Neuronal stem cell (in vitro differentiated cells): ENCODE measurements at regions not wholly inside any gene's neighbourhood (a gene's known extent, or its start where the extent isn't known, plus 50 kb on each side); places are given as distances from the start of the nearest gene placed in this dataset.

Source experiments
- DNase-seq: peaks from one replicate; pipeline ENCODE4 v3.0.0-alpha.2; 2013; ENCODE audit warnings: low spot score
- H2AFZ ChIP-seq: one replicate; pipeline ENCODE4 v1.6.1; 2013; ENCODE audit warnings: mild to moderate bottlenecking, low read length, inconsistent platforms
- H2AK5ac ChIP-seq: 2 replicates; pipeline ENCODE4 v1.6.1; 2013; ENCODE audit warnings: low read depth, mild to moderate bottlenecking, inconsistent platforms, low read length, moderate library complexity, mixed read lengths
- H2BK120ac ChIP-seq: 2 replicates; pipeline ENCODE4 v1.6.1; 2013; ENCODE audit warnings: low read depth, mild to moderate bottlenecking, inconsistent platforms, low read length, moderate library complexity, mixed read lengths
- H2BK12ac ChIP-seq: one replicate; pipeline ENCODE4 v1.6.1; 2013; ENCODE audit warnings: low read length, inconsistent platforms
- H2BK15ac ChIP-seq: 2 replicates; pipeline ENCODE4 v1.6.1; 2013; ENCODE audit warnings: mild to moderate bottlenecking, low read length, inconsistent platforms, mixed read lengths
- H2BK5ac ChIP-seq: one replicate; pipeline ENCODE4 v1.6.1; 2013; ENCODE audit warnings: inconsistent platforms, mild to moderate bottlenecking, low read length, moderate library complexity
- H3K14ac ChIP-seq: one replicate; pipeline ENCODE4 v1.6.1; 2013; ENCODE audit warnings: low read length, inconsistent platforms
- H3K18ac ChIP-seq: 2 replicates; pipeline ENCODE4 v1.6.1; 2013; ENCODE audit warnings: low read length, inconsistent platforms
- H3K23ac ChIP-seq: 2 replicates; pipeline ENCODE4 v1.6.1; 2013; ENCODE audit warnings: low read depth, mild to moderate bottlenecking, mixed read lengths, low read length, inconsistent platforms; ENCODE audit not compliant: poor library complexity
- H3K27ac ChIP-seq: replicated peaks from 3 replicates; pipeline ENCODE4 v1.5.1; 2013; ENCODE audit warnings: low read length, inconsistent platforms
- H3K27me3 ChIP-seq, 3 experiments: 2 replicates each; pipeline ENCODE4 v1.6.1; 2013; ENCODE audit warnings: low read length in 3 of 3, mild to moderate bottlenecking in 2 of 3, inconsistent platforms in 1 of 3, low read depth in 1 of 3, mixed read lengths in 1 of 3, moderate library complexity in 1 of 3; ENCODE audit not compliant: control insufficient read depth in 3 of 3, insufficient read depth in 3 of 3
- H3K36me3 ChIP-seq, 2 donors: replicated peaks in 1 of 2; 2 replicates each; pipeline ENCODE4 v1.6.1; 2013; ENCODE audit warnings: low read length in 2 of 2; ENCODE audit not compliant: control insufficient read depth in 2 of 2, insufficient read depth in 2 of 2
- H3K4ac ChIP-seq: 2 replicates; pipeline ENCODE4 v1.6.1; 2013; ENCODE audit warnings: inconsistent platforms, mild to moderate bottlenecking, low read length, moderate library complexity
- H3K4me1 ChIP-seq, 2 donors: 1 replicate in 1 of 2; 2 replicates in 1 of 2; pipeline ENCODE4 v1.6.1; 2013; ENCODE audit warnings: low read length in 2 of 2, low read depth in 1 of 2; ENCODE audit not compliant: control insufficient read depth in 2 of 2, insufficient read depth in 1 of 2
- H3K4me2 ChIP-seq: one replicate; pipeline ENCODE4 v1.6.1; 2013; ENCODE audit warnings: mild to moderate bottlenecking, low read length, inconsistent platforms; ENCODE audit not compliant: insufficient read depth, poor library complexity, severe bottlenecking
- H3K4me3 ChIP-seq, 2 donors: 2 replicates each; pipeline ENCODE4 v1.5.1; 2013; ENCODE audit warnings: low read length in 2 of 2, mild to moderate bottlenecking in 2 of 2, inconsistent platforms in 1 of 2, moderate library complexity in 1 of 2
- H3K79me1 ChIP-seq: one replicate; pipeline ENCODE4 v1.6.1; 2013; ENCODE audit warnings: low read depth, mild to moderate bottlenecking, inconsistent platforms, low read length, moderate library complexity
- H3K9ac ChIP-seq: one replicate; pipeline ENCODE4 v1.6.1; 2013; ENCODE audit warnings: mild to moderate bottlenecking, low read depth, low read length, inconsistent platforms; ENCODE audit not compliant: poor library complexity
- H3K9me3 ChIP-seq, 2 donors: replicated peaks in 1 of 2; 2 replicates each; pipeline versions ENCODE3 to v1.6.1; 2013; ENCODE audit warnings: low read length in 2 of 2, mild to moderate bottlenecking in 2 of 2, inconsistent platforms in 1 of 2, low read depth in 1 of 2, mixed read lengths in 1 of 2, moderate library complexity in 1 of 2; ENCODE audit not compliant: control insufficient read depth in 2 of 2, insufficient read depth in 1 of 2
- H4K8ac ChIP-seq: one replicate; pipeline ENCODE4 v1.6.1; 2013; ENCODE audit warnings: low read depth, mild to moderate bottlenecking, inconsistent platforms, low read length, moderate library complexity
- H4K91ac ChIP-seq: one replicate; pipeline ENCODE4 v1.6.1; 2013; ENCODE audit warnings: low read length, low read depth, mild to moderate bottlenecking, inconsistent platforms; ENCODE audit not compliant: poor library complexity
- WGBS, 2 donors: extraction: QIAGEN DNeasy Blood & Tissue Kit; methylation state at CpG; one replicate each; pipeline ENCODE4 v1.1.7; 2013; ENCODE audit warnings: missing lambda C conversion rate in 2 of 2, mixed read lengths in 1 of 2; ENCODE audit not compliant: insufficient read length in 2 of 2, insufficient replicate concordance in 1 of 2; ENCODE audit errors: extremely low coverage in 2 of 2; 5-methylcytosine and 5-hydroxymethylcytosine counted together

DNA sequence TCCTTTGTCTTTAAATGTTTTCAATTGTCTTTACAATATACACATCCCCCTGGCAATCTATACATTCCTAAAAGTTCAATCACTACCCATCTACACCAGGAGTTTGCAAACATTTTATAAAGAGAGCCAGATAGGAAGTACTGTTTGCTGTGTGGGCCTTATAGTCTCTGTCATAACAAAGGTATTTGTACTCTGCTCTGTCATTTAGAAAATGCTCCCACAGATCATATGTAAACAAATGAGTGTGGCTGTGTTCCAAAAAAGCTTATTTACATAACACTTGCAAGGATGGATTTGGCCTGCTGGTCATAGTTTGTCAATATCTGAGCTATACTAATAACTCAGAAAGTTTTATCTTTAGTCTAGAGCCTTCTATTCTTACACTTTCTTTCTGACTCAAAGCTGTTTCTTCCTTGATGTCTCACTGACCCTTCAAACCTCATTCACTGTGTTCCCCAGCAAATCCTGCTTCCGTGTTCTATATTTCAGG is 511.9 kb downstream of the GBE1 start:
- DNase-seq = no peak
- H3K9me3 ChIP-seq = no peaks in the 10 kb centered on the region
- no peak overlapping the region for H3K18ac ChIP-seq
- no peaks in the 10 kb centered on the region for H3K27me3 ChIP-seq
- H2BK5ac ChIP-seq = no peak overlapping the region
- no peak overlapping the region for H4K8ac ChIP-seq
- no CpG with 5 or more reads among the region's 1 CpG for WGBS, 2 donors
- no peak overlapping the region for H4K91ac ChIP-seq
- H3K79me1 ChIP-seq = no peaks in the 10 kb centered on the region
- H3K4me2 ChIP-seq = no peak overlapping the region
- no peak overlapping the region for H3K4ac ChIP-seq
- no peak overlapping the region for H3K14ac ChIP-seq
- H2BK15ac ChIP-seq = no peak overlapping the region
- no peak overlapping the region for H2BK12ac ChIP-seq
- H2AFZ ChIP-seq = no peak overlapping the region
- H3K36me3 ChIP-seq = no peaks in the 10 kb centered on the region
- no peak overlapping the region for H2AK5ac ChIP-seq
- no peak overlapping the region for H2BK120ac ChIP-seq
- H3K9ac ChIP-seq = no peak overlapping the region
- no peak overlapping the region for H3K4me3 ChIP-seq
- H3K27ac ChIP-seq = no peak overlapping the region
- no peaks in the 10 kb centered on the region for H3K4me1 ChIP-seq
- H3K23ac ChIP-seq = no peak overlapping the region

- Histone ChIP-seq H2BK15ac (no peak overlapping the region), H3K9ac (no peak overlapping the region), H4K91ac (no peak overlapping the region), H3K4me2 (no peak overlapping the region), H2AFZ (no peak overlapping the region), H4K8ac (no peak overlapping the region), H3K4ac (no peak overlapping the region), H3K14ac (no peak overlapping the region), H3K27ac (no peak overlapping the region), H3K4me3 (no peak overlapping the region), H2BK120ac (no peak overlapping the region), H3K36me3 (no peaks in the 10 kb centered on the region), H3K79me1 (no peaks in the 10 kb centered on the region), H3K9me3 (no peaks in the 10 kb centered on the region), H3K23ac (no peak overlapping the region), H2BK12ac (no peak overlapping the region), H2AK5ac (no peak overlapping the region), H3K18ac (no peak overlapping the region), H3K4me1 (no peaks in the 10 kb centered on the region), H2BK5ac (no peak overlapping the region), H3K27me3 (no peaks in the 10 kb centered on the region)
- WGBS, 2 donors = no CpG with 5 or more reads among the region's 3 CpGs
- no peak for DNase-seq
These were observed 515.9 kb downstream of the GBE1 start for GRCh38 chr3:81245501-81245900.

DNA sequence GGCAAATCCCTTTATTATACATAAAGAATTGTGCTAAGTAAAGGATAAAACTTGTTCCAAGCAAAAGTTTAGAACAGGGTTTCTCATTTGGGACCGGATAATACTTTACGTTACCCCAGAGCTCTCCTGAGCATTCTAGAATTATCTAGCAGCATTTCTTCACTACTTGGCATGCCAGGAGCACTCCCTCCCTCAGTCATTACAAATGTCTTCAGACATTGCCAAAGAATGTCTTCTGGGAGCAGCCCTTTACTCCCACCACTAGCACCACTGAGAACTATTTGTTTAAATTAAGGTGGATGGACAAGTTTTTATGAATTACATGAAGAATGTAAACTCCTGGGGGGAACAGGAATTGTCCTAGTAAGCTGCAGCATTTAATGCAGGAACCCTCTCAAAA is 516.4 kb downstream of the GBE1 start:
- Histone ChIP-seq H3K4me1 (no peaks in the 10 kb centered on the region), H4K8ac (no peak overlapping the region), H3K9ac (no peak overlapping the region), H2BK15ac (no peak overlapping the region), H3K4ac (no peak overlapping the region), H3K4me2 (no peak overlapping the region), H3K9me3 (no peaks in the 10 kb centered on the region), H2BK5ac (no peak overlapping the region), H3K4me3 (no peak overlapping the region), H2AK5ac (no peak overlapping the region), H3K14ac (no peak overlapping the region), H2BK120ac (no peak overlapping the region), H2BK12ac (no peak overlapping the region), H2AFZ (no peak overlapping the region), H3K27ac (no peak overlapping the region), H3K79me1 (no peaks in the 10 kb centered on the region), H3K23ac (no peak overlapping the region), H3K18ac (no peak overlapping the region), H3K27me3 (no peaks in the 10 kb centered on the region), H4K91ac (no peak overlapping the region), H3K36me3 (no peaks in the 10 kb centered on the region)
- WGBS, 2 donors = no CpG with 5 or more reads among the region's 2 CpGs
- no peak for DNase-seq

DNA sequence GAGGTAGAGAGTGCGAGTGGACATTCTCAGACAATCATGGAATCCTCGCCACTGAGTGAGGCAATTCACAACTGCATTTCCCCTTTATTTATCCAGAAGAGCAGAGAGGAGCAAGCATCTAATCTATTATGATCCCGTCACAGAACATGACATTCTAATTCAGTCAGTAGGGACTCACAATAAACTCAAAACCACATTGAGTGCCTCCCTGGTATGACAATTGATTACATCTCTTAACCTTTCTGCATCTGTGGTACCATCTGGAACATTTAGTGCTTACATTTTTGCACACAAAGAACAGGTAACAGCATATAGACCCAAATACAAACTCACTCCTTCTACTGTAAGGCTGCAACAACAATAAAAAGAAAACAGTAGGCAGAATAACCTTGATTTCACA is 517.2 kb downstream of the GBE1 start:
- H2BK12ac ChIP-seq = no peak overlapping the region
- WGBS, 2 donors = no CpG with 5 or more reads among the region's 3 CpGs
- H2BK5ac ChIP-seq = no peak overlapping the region
- no peak overlapping the region for H4K8ac ChIP-seq
- H3K79me1 ChIP-seq = no peaks in the 10 kb centered on the region
- no peak overlapping the region for H3K9ac ChIP-seq
- no peak overlapping the region for H3K4ac ChIP-seq
- no peak overlapping the region for H2BK15ac ChIP-seq
- DNase-seq = no peak
- H2AFZ ChIP-seq = no peak overlapping the region
- no peak overlapping the region for H3K4me3 ChIP-seq
- no peak overlapping the region for H2AK5ac ChIP-seq
- H3K4me1 ChIP-seq = no peaks in the 10 kb centered on the region
- no peak overlapping the region for H3K27ac ChIP-seq
- H3K36me3 ChIP-seq = no peaks in the 10 kb centered on the region
- no peak overlapping the region for H3K18ac ChIP-seq
- no peak overlapping the region for H3K23ac ChIP-seq
- no peak overlapping the region for H3K14ac ChIP-seq
- H4K91ac ChIP-seq = no peak overlapping the region
- no peaks in the 10 kb centered on the region for H3K27me3 ChIP-seq
- H3K4me2 ChIP-seq = no peak overlapping the region
- H3K9me3 ChIP-seq = no peaks in the 10 kb centered on the region
- H2BK120ac ChIP-seq = no peak overlapping the region
